ENCODE measurements at regions not wholly inside any gene's neighbourhood (a gene's known extent, or its start where the extent isn't known, plus 50 kb on each side); places are given as distances from the start of the nearest gene placed in this dataset.
"Not testable (repeated sequence)": the region's sequence is repeated elsewhere in the genome, so short reads cannot be mapped to it uniquely, and the experiment has no call there.

- no peak overlapping the region for H3K27ac ChIP-seq
- H3K36me3 ChIP-seq = no peaks in the 10 kb centered on the region
- peaks cover 8% of the 10 kb centered on the region for H3K4me1 ChIP-seq
- H3K4me3 ChIP-seq = no peak overlapping the region
- WGBS = 69% methylated on average over 6 of the region's 6 CpGs
- no peaks in the 10 kb centered on the region for H3K9me3 ChIP-seq
- DNase-seq (ENCODE audit: low spot score in 2 of 2) = no peak
- no peaks in the 10 kb centered on the region for H3K27me3 ChIP-seq
- TF ChIP-seq EP300 (IDR thresholded peaks at IDR 0.05) (no peak), CTCF (IDR thresholded peaks at IDR 0.05) (no peak), POLR2AphosphoS5 (IDR thresholded peaks at IDR 0.05) (no peak), POLR2A (IDR thresholded peaks at IDR 0.05) (no peak)
Observed at GRCh38 chr13:37294472-37294871, 189.0 kb upstream of the CSNK1A1L start.

GRCh38 chr13:37293295-37293694 lies 187.8 kb upstream of the CSNK1A1L start:
- H3K4me1 ChIP-seq = peaks cover 8% of the 10 kb centered on the region
- H3K27me3 ChIP-seq = no peaks in the 10 kb centered on the region
- DNase-seq (ENCODE audit: low spot score in 2 of 2) = no peak
- WGBS = 83% methylated on average over 3 of the region's 3 CpGs
- TF ChIP-seq EP300 (IDR thresholded peaks at IDR 0.05) (no peak), POLR2A (IDR thresholded peaks at IDR 0.05) (no peak)
- H3K9me3 ChIP-seq = no peaks in the 10 kb centered on the region
- no peak overlapping the region for H3K4me3 ChIP-seq
- no peaks in the 10 kb centered on the region for H3K36me3 ChIP-seq
- H3K27ac ChIP-seq = no peak overlapping the region

- WGBS = 89% methylated on average over 6 of the region's 6 CpGs
- no peak for DNase-seq (ENCODE audit: low spot score in 2 of 2)
- Histone ChIP-seq H3K27me3 (no peaks in the 10 kb centered on the region), H3K36me3 (no peaks in the 10 kb centered on the region), H3K9me3 (no peaks in the 10 kb centered on the region), H3K27ac (no peak overlapping the region), H3K4me3 (no peak overlapping the region), H3K4me1 (peaks cover 8% of the 10 kb centered on the region)
- TF ChIP-seq POLR2A (IDR thresholded peaks at IDR 0.05) (no peak), CTCF (IDR thresholded peaks at IDR 0.05) (no peak), EP300 (IDR thresholded peaks at IDR 0.05) (no peak), POLR2AphosphoS5 (IDR thresholded peaks at IDR 0.05) (no peak)
Observed at GRCh38 chr13:37290716-37291505, 185.4 kb upstream of the CSNK1A1L start.

GRCh38 chr13:37289212-37289935 lies 183.9 kb upstream of the CSNK1A1L start:
- Histone ChIP-seq H3K9me3 (no peaks in the 10 kb centered on the region), H3K27me3 (no peaks in the 10 kb centered on the region), H3K4me1 (no peaks in the 10 kb centered on the region), H3K4me3 (no peak overlapping the region), H3K27ac (no peak overlapping the region), H3K36me3 (no peaks in the 10 kb centered on the region)
- 64% methylated on average over 6 of the region's 6 CpGs for WGBS
- TF ChIP-seq POLR2A (IDR thresholded peaks at IDR 0.05) (no peak), POLR2AphosphoS5 (IDR thresholded peaks at IDR 0.05) (no peak), EP300 (IDR thresholded peaks at IDR 0.05) (no peak), CTCF (IDR thresholded peaks at IDR 0.05) (no peak)
- DNase-seq (ENCODE audit: low spot score in 2 of 2) = no peak

- no peak for TF ChIP-seq POLR2A (IDR thresholded peaks at IDR 0.05)
- no peak for TF ChIP-seq POLR2AphosphoS5 (IDR thresholded peaks at IDR 0.05)
- no peak for TF ChIP-seq EP300 (IDR thresholded peaks at IDR 0.05)
- TF ChIP-seq CTCF (IDR thresholded peaks at IDR 0.05) = no peak
- no peak for DNase-seq (ENCODE audit: low spot score in 2 of 2)
Observed at GRCh38 chr13:37288057-37288720, 182.7 kb upstream of the CSNK1A1L start.

GRCh38 chr13:37280231-37280630 lies 174.8 kb upstream of the CSNK1A1L start:
- not testable (repeated sequence) for H3K36me3 ChIP-seq; H3K27me3 ChIP-seq; H3K27ac ChIP-seq; H3K4me1 ChIP-seq; DNase-seq (ENCODE audit: low spot score in 2 of 2); H3K9me3 ChIP-seq; H3K4me3 ChIP-seq
- whole genome bisulfite sequencing = 100% methylated on average over 2 of the region's 28 CpGs

More at GRCh38 chr13:37288057-37288720, 182.7 kb upstream of the CSNK1A1L start:
- Histone ChIP-seq H3K36me3 (no peaks in the 10 kb centered on the region), H3K27me3 (no peaks in the 10 kb centered on the region), H3K4me1 (no peaks in the 10 kb centered on the region), H3K27ac (no peak overlapping the region), H3K4me3 (no peak overlapping the region), H3K9me3 (no peaks in the 10 kb centered on the region)
- 67% methylated on average over 6 of the region's 6 CpGs for WGBS
